ENCODE measurements at regions not wholly inside any gene's neighbourhood (a gene's known extent, or its start where the extent isn't known, plus 50 kb on each side); places are given as distances from the start of the nearest gene placed in this dataset.

GRCh38 chr15:70505936-70506912, 257.1 kb downstream of the UACA start:
- no peak for DNase-seq (ENCODE audit: low read depth in 2 of 2)

- DNase-seq (ENCODE audit: low read depth in 2 of 2): no peak
Observed at GRCh38 chr15:70505411-70505919, 257.9 kb downstream of the UACA start.

- DNase-seq (ENCODE audit: low read depth in 2 of 2): no peak
Observed at GRCh38 chr15:70504988-70505387, 258.4 kb downstream of the UACA start.

- DNase-seq (ENCODE audit: low read depth in 2 of 2): no peak
Observed at GRCh38 chr15:70504299-70504951, 258.9 kb downstream of the UACA start.

- DNase-seq (ENCODE audit: low read depth in 2 of 2): no peak
Observed at GRCh38 chr15:70503798-70504298, 259.5 kb downstream of the UACA start.

GRCh38 chr15:70503073-70503745, 260.1 kb downstream of the UACA start:
- DNase-seq (ENCODE audit: low read depth in 2 of 2): no peak

GRCh38 chr15:70502529-70502928, 260.8 kb downstream of the UACA start:
- no peak for DNase-seq (ENCODE audit: low read depth in 2 of 2)

GRCh38 chr15:70501849-70502248, 261.5 kb downstream of the UACA start:
- DNase-seq (ENCODE audit: low read depth in 2 of 2): no peak

GRCh38 chr15:70501121-70501727, 262.1 kb downstream of the UACA start:
- no peak for DNase-seq (ENCODE audit: low read depth in 2 of 2)

- DNase-seq (ENCODE audit: low read depth in 2 of 2): no peak
Observed at GRCh38 chr15:70499791-70500190, 263.6 kb downstream of the UACA start.

- no peak for DNase-seq (ENCODE audit: low read depth in 2 of 2)
Observed at GRCh38 chr15:70498096-70498626, 265.2 kb downstream of the UACA start.

GRCh38 chr15:70497661-70498060, 265.7 kb downstream of the UACA start:
- DNase-seq (ENCODE audit: low read depth in 2 of 2): no peak

- no peak for DNase-seq (ENCODE audit: low read depth in 2 of 2)
Observed at GRCh38 chr15:70495991-70496599, 267.3 kb downstream of the UACA start.

GRCh38 chr15:70494852-70495571, 268.3 kb downstream of the UACA start:
- DNase-seq (ENCODE audit: low read depth in 2 of 2): no peak

GRCh38 chr15:70494517-70494851, 268.9 kb downstream of the UACA start:
- DNase-seq (ENCODE audit: low read depth in 2 of 2): no peak

- no peak for DNase-seq (ENCODE audit: low read depth in 2 of 2)
Observed at GRCh38 chr15:70493787-70494516, 269.4 kb downstream of the UACA start.

- no peak for DNase-seq (ENCODE audit: low read depth in 2 of 2)
Observed at GRCh38 chr15:70493376-70493775, 270.0 kb downstream of the UACA start.

GRCh38 chr15:70492240-70493177, 270.8 kb downstream of the UACA start:
- peak; percentile 46 to 55 for DNase-seq (ENCODE audit: low read depth in 2 of 2)

Data from stimulated activated CD4-positive, alpha-beta T cell treated with anti-CD3 and anti-CD28 coated beads, Interleukin-1b, Interleukin-23, amount 100 ng/mL, for 1 hour (primary cell).